ENCODE measurements at regions not wholly inside any gene's neighbourhood (a gene's known extent, or its start where the extent isn't known, plus 50 kb on each side); places are given as distances from the start of the nearest gene placed in this dataset.

GRCh38 chr7:80359476-80359875, 152.4 kb downstream of the GNAT3 start:
- TF ChIP-seq POLR2A (IDR thresholded peaks at IDR 0.05; ENCODE audit: extremely low read depth, insufficient read length) (no peak), CTCF (IDR thresholded peaks at IDR 0.05; ENCODE audit: low read depth, low read length) (no peak), MAX (IDR thresholded peaks at IDR 0.05; ENCODE audit: low read depth, low read length) (no peak)
